ENCODE measurements at regions not wholly inside any gene's neighbourhood (a gene's known extent, or its start where the extent isn't known, plus 50 kb on each side); places are given as distances from the start of the nearest gene placed in this dataset.

- Mint-ChIP-seq H3K4me1 (ENCODE audit: low read depth) (peaks cover under 1% of the 10 kb centered on the region), H3K36me3 (ENCODE audit: insufficient read depth) (no peaks in the 10 kb centered on the region), H3K27ac (no peak overlapping the region), H3K27me3 (no peaks in the 10 kb centered on the region), H3K4me3 (ENCODE audit: low read depth) (no peak overlapping the region), H3K9me3 (ENCODE audit: low read depth) (no peaks in the 10 kb centered on the region)
- no peak for DNase-seq (ENCODE audit: low spot score, unreplicated experiment)
- TF ChIP-seq CTCF (IDR thresholded peaks at IDR 0.05; ENCODE audit: unreplicated experiment) = no peak
Observed at GRCh38 chr1:238475712-238476111, 585.0 kb upstream of the ZP4 start.

- Mint-ChIP-seq H3K36me3 (ENCODE audit: insufficient read depth) (no peaks in the 10 kb centered on the region), H3K27ac (no peak overlapping the region), H3K4me1 (ENCODE audit: low read depth) (peaks cover 2% of the 10 kb centered on the region), H3K27me3 (no peaks in the 10 kb centered on the region), H3K4me3 (ENCODE audit: low read depth) (no peak overlapping the region), H3K9me3 (ENCODE audit: low read depth) (no peaks in the 10 kb centered on the region)
- TF ChIP-seq CTCF (IDR thresholded peaks at IDR 0.05; ENCODE audit: unreplicated experiment) = no peak
- no peak for DNase-seq (ENCODE audit: low spot score, unreplicated experiment)
Observed at GRCh38 chr1:238474263-238474662, 583.5 kb upstream of the ZP4 start.

GRCh38 chr1:238469146-238469631, 578.5 kb upstream of the ZP4 start:
- Mint-ChIP-seq H3K27ac (no peak overlapping the region), H3K27me3 (no peaks in the 10 kb centered on the region), H3K9me3 (ENCODE audit: low read depth) (no peaks in the 10 kb centered on the region), H3K36me3 (ENCODE audit: insufficient read depth) (no peaks in the 10 kb centered on the region), H3K4me3 (ENCODE audit: low read depth) (no peak overlapping the region), H3K4me1 (ENCODE audit: low read depth) (peaks cover 2% of the 10 kb centered on the region)
- DNase-seq (ENCODE audit: low spot score, unreplicated experiment) = no peak
- no peak for TF ChIP-seq CTCF (IDR thresholded peaks at IDR 0.05; ENCODE audit: unreplicated experiment)

- no peak for DNase-seq (ENCODE audit: low spot score, unreplicated experiment)
- Mint-ChIP-seq H3K27me3 (no peaks in the 10 kb centered on the region), H3K4me3 (ENCODE audit: low read depth) (no peak overlapping the region), H3K36me3 (ENCODE audit: insufficient read depth) (no peaks in the 10 kb centered on the region), H3K27ac (no peak overlapping the region), H3K4me1 (ENCODE audit: low read depth) (peaks cover 2% of the 10 kb centered on the region), H3K9me3 (ENCODE audit: low read depth) (no peaks in the 10 kb centered on the region)
- TF ChIP-seq CTCF (IDR thresholded peaks at IDR 0.05; ENCODE audit: unreplicated experiment) = no peak
Observed at GRCh38 chr1:238468068-238468467, 577.3 kb upstream of the ZP4 start.

- Mint-ChIP-seq H3K9me3 (ENCODE audit: low read depth) (no peaks in the 10 kb centered on the region), H3K27ac (no peak overlapping the region), H3K4me1 (ENCODE audit: low read depth) (peaks cover 2% of the 10 kb centered on the region), H3K4me3 (ENCODE audit: low read depth) (no peak overlapping the region), H3K36me3 (ENCODE audit: insufficient read depth) (no peaks in the 10 kb centered on the region), H3K27me3 (no peaks in the 10 kb centered on the region)
- no peak for DNase-seq (ENCODE audit: low spot score, unreplicated experiment)
- no peak for TF ChIP-seq CTCF (IDR thresholded peaks at IDR 0.05; ENCODE audit: unreplicated experiment)
Observed at GRCh38 chr1:238466459-238466858, 575.7 kb upstream of the ZP4 start.

Measured in progenitor cell of endocrine pancreas (in vitro differentiated cells).